ENCODE measurements at regions not wholly inside any gene's neighbourhood (a gene's known extent, or its start where the extent isn't known, plus 50 kb on each side); places are given as distances from the start of the nearest gene placed in this dataset.

- WGBS, 2 donors = 61 to 66% methylated on average over 11 of the region's 11 CpGs
- intact Hi-C loops (cut with DNase I) = no loop called here
- TF ChIP-seq, protein P1, sequence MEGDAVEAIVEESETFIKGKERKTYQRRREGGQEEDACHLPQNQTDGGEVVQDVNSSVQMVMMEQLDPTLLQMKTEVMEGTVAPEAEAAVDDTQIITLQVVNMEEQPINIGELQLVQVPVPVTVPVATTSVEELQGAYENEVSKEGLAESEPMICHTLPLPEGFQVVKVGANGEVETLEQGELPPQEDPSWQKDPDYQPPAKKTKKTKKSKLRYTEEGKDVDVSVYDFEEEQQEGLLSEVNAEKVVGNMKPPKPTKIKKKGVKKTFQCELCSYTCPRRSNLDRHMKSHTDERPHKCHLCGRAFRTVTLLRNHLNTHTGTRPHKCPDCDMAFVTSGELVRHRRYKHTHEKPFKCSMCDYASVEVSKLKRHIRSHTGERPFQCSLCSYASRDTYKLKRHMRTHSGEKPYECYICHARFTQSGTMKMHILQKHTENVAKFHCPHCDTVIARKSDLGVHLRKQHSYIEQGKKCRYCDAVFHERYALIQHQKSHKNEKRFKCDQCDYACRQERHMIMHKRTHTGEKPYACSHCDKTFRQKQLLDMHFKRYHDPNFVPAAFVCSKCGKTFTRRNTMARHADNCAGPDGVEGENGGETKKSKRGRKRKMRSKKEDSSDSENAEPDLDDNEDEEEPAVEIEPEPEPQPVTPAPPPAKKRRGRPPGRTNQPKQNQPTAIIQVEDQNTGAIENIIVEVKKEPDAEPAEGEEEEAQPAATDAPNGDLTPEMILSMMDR (IDR thresholded peaks at IDR 0.05) = no peak
- no peak for TF ChIP-seq POLR2A (IDR thresholded peaks at IDR 0.05)
Measured at GRCh38 chr18:3384664-3385563, 65.1 kb upstream of the TGIF1 start.

GRCh38 chr18:3388323-3388722 is 61.6 kb upstream of the TGIF1 start:
- DNase-seq (no peak), ATAC-seq (no peak)
- intact Hi-C loops (cut with DNase I) = no loop called here
- H3K9me3 ChIP-seq = peaks cover 0 to 6% (median 0%) of the 10 kb centered on the region in 3 donors
- H3K4me1 ChIP-seq = no peaks in the 10 kb centered on the region
- no peak overlapping the region for H3K4me3 ChIP-seq
- TF ChIP-seq, protein P1 (IDR thresholded peaks at IDR 0.05) = no peak
- no peaks in the 10 kb centered on the region for H3K36me3 ChIP-seq (replicated peaks in 1 of 2; ENCODE audit: insufficient read depth in 1 of 2, low read depth in 2 of 2)
- WGBS, 2 donors = 100% methylated on average over 1 of the region's 1 CpG
- H3K27me3 ChIP-seq = no peaks in the 10 kb centered on the region
- H3K27ac ChIP-seq = no peak overlapping the region

More at GRCh38 chr18:3384664-3385563, 65.1 kb upstream of the TGIF1 start:
- H3K27ac ChIP-seq = no peak overlapping the region
- no peak overlapping the region for H3K4me3 ChIP-seq
- no peak for ATAC-seq
- DNase-seq = no peak
- H3K4me1 ChIP-seq = no peaks in the 10 kb centered on the region
- H3K9me3 ChIP-seq = peaks cover 0 to 2% (median 0%) of the 10 kb centered on the region in 3 donors
- no peaks in the 10 kb centered on the region for H3K36me3 ChIP-seq (replicated peaks in 1 of 2; ENCODE audit: insufficient read depth in 1 of 2, low read depth in 2 of 2)
- no peaks in the 10 kb centered on the region for H3K27me3 ChIP-seq

GRCh38 chr18:3388980-3389379 is 61.0 kb upstream of the TGIF1 start:
- ATAC-seq (no peak), DNase-seq (no peak)
- Histone ChIP-seq H3K4me3 (no peak overlapping the region), H3K4me1 (no peaks in the 10 kb centered on the region), H3K9me3 (peaks cover 0 to 6% (median 0%) of the 10 kb centered on the region in 3 donors), H3K27me3 (no peaks in the 10 kb centered on the region), H3K36me3 (replicated peaks in 1 of 2; ENCODE audit: insufficient read depth in 1 of 2, low read depth in 2 of 2) (no peaks in the 10 kb centered on the region), H3K27ac (no peak overlapping the region)
- TF ChIP-seq, protein P1 (IDR thresholded peaks at IDR 0.05) = no peak
- TF ChIP-seq POLR2A (IDR thresholded peaks at IDR 0.05) = no peak
- intact Hi-C loops (cut with DNase I) = no loop called here
- 69 to 80% methylated on average over 4 of the region's 4 CpGs for WGBS, 2 donors

GRCh38 chr18:3389977-3390376 is 60.0 kb upstream of the TGIF1 start:
- intact Hi-C loops (cut with DNase I) = no loop called here
- H3K9me3 ChIP-seq = peaks cover 0 to 6% (median 0%) of the 10 kb centered on the region in 3 donors
- no peak overlapping the region for H3K4me3 ChIP-seq
- WGBS, 2 donors = 74 to 86% methylated on average over 3 of the region's 3 CpGs
- H3K4me1 ChIP-seq = no peaks in the 10 kb centered on the region
- H3K27ac ChIP-seq = no peak overlapping the region
- ATAC-seq = no peak
- TF ChIP-seq, protein P1 (IDR thresholded peaks at IDR 0.05) = no peak
- TF ChIP-seq POLR2A (IDR thresholded peaks at IDR 0.05) = no peak
- DNase-seq = no peak
- no peaks in the 10 kb centered on the region for H3K36me3 ChIP-seq (replicated peaks in 1 of 2; ENCODE audit: insufficient read depth in 1 of 2, low read depth in 2 of 2)
- H3K27me3 ChIP-seq = no peaks in the 10 kb centered on the region

Data from body of pancreas (tissue), 4 donors.